Natural killer cell (primary cell): ENCODE measurements at regions not wholly inside any gene's neighbourhood (a gene's known extent, or its start where the extent isn't known, plus 50 kb on each side); places are given as distances from the start of the nearest gene placed in this dataset.

Experiments
- ATAC-seq, 3 donors: fragments of 150-1000 bp in 2 of 3; fragments of 200-7000 bp in 1 of 3; cut with Tn5 transposase; 1 replicate in 1 of 3; 2 replicates in 2 of 3; pipeline ENCODE4 v1.10.0; 2021; ENCODE audit warnings: mild to moderate bottlenecking in 2 of 3, moderate library complexity in 2 of 3
- DNase-seq, 2 donors: peaks; one replicate each; pipeline versions ENCODE4 v3.0.0 to v3.0.0-alpha.2; 2013 to 2021; ENCODE audit warnings: mixed read lengths in 1 of 2
- H3K27ac ChIP-seq: one replicate; pipeline ENCODE4 v1.5.1; 2013; ENCODE audit warnings: mild to moderate bottlenecking, low read length
- H3K27me3 ChIP-seq: one replicate; pipeline ENCODE4 v1.6.1; 2013; ENCODE audit warnings: low read length; ENCODE audit not compliant: control insufficient read depth, insufficient read depth
- H3K36me3 ChIP-seq: one replicate; pipeline ENCODE4 v1.6.1; 2013; ENCODE audit warnings: low read length; ENCODE audit not compliant: control insufficient read depth, insufficient read depth
- H3K4me1 ChIP-seq: one replicate; pipeline ENCODE4 v1.6.1; 2013; ENCODE audit warnings: low read length; ENCODE audit not compliant: control insufficient read depth, insufficient read depth
- H3K4me3 ChIP-seq: one replicate; pipeline ENCODE4 v1.5.1; 2013; ENCODE audit warnings: low read length
- H3K9me3 ChIP-seq: one replicate; pipeline ENCODE4 v1.6.1; 2013; ENCODE audit warnings: low read length; ENCODE audit not compliant: control insufficient read depth, insufficient read depth
- H3K27ac Mint-ChIP-seq, 2 donors: one replicate each; pipeline ENCODE4 v1.8.0; 2022; ENCODE audit warnings: mild to moderate bottlenecking in 2 of 2, mixed read lengths in 2 of 2, moderate library complexity in 1 of 2
- H3K27me3 Mint-ChIP-seq, 2 donors: one replicate each; pipeline ENCODE4 v1.8.0; 2022; ENCODE audit warnings: low read depth in 2 of 2, mixed read lengths in 2 of 2
- H3K36me3 Mint-ChIP-seq: one replicate; pipeline ENCODE4 v1.8.0; 2022; ENCODE audit warnings: mixed read lengths
- H3K4me1 Mint-ChIP-seq, 2 donors: one replicate each; pipeline ENCODE4 v1.8.0; 2022; ENCODE audit warnings: mixed read lengths in 2 of 2
- H3K4me3 Mint-ChIP-seq: one replicate; pipeline ENCODE4 v1.8.0; 2022; ENCODE audit warnings: mild to moderate bottlenecking, moderate library complexity, mixed read lengths
- H3K9me3 Mint-ChIP-seq, 2 donors: one replicate each; pipeline ENCODE4 v1.8.0; 2022; ENCODE audit warnings: mixed read lengths in 2 of 2
- WGBS: methylation state at CpG from one replicate; pipeline ENCODE4 v1.1.7; 2013; ENCODE audit warnings: missing lambda C conversion rate; ENCODE audit not compliant: insufficient coverage; 5-methylcytosine and 5-hydroxymethylcytosine counted together
- intact Hi-C: fragments of 100-400 bp; cut with micrococcal nuclease; formaldehyde crosslinking; loops from one replicate; pipeline ENCODE4 v1.14.2; 2022
- TF ChIP-seq, protein P1 (sequence below): fragments of 200-600 bp; IDR thresholded peaks from one replicate; pipeline ENCODE4 v1.8.0; 2022; ENCODE audit warnings: antibody characterized with exemption

DNA sequence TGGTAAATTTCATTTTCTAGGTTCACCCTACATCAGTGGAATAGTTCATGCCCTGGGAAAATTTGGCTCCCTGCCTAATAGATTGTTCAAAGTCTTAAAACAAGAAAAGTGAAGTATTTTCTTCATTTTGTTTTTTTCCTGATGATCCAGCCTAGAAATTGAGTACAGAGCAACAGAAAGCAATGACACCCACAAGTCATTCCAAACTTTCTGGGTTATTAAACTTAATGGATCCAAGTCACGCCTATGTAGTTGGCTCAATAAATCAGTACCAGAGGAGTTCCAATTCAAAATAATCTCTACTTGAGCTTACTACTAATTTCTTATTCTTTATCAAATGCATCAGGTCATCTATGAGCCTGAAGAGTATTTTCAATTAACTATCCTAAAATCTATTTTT, 937.6 kb upstream of the SLIT2 start:
- Histone ChIP-seq H3K36me3 (no peaks in the 10 kb centered on the region), H3K27me3 (no peaks in the 10 kb centered on the region), H3K27ac (no peak overlapping the region), H3K4me3 (no peak overlapping the region), H3K4me1 (no peaks in the 10 kb centered on the region), H3K9me3 (no peaks in the 10 kb centered on the region)
- Mint-ChIP-seq H3K36me3 (peaks cover 1% of the 10 kb centered on the region), H3K27ac (no peak overlapping the region), H3K27me3 (no peaks in the 10 kb centered on the region), H3K4me3 (no peak overlapping the region), H3K9me3 (peaks cover 9 to 18% of the 10 kb centered on the region in 2 donors), H3K4me1 (no peaks in the 10 kb centered on the region)
- 89% methylated on average over 1 of the region's 1 CpG for WGBS
- ATAC-seq (no peak), DNase-seq (no peak)
- intact Hi-C loops = no loop called here
- TF ChIP-seq, protein P1, sequence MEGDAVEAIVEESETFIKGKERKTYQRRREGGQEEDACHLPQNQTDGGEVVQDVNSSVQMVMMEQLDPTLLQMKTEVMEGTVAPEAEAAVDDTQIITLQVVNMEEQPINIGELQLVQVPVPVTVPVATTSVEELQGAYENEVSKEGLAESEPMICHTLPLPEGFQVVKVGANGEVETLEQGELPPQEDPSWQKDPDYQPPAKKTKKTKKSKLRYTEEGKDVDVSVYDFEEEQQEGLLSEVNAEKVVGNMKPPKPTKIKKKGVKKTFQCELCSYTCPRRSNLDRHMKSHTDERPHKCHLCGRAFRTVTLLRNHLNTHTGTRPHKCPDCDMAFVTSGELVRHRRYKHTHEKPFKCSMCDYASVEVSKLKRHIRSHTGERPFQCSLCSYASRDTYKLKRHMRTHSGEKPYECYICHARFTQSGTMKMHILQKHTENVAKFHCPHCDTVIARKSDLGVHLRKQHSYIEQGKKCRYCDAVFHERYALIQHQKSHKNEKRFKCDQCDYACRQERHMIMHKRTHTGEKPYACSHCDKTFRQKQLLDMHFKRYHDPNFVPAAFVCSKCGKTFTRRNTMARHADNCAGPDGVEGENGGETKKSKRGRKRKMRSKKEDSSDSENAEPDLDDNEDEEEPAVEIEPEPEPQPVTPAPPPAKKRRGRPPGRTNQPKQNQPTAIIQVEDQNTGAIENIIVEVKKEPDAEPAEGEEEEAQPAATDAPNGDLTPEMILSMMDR = no peak

DNA sequence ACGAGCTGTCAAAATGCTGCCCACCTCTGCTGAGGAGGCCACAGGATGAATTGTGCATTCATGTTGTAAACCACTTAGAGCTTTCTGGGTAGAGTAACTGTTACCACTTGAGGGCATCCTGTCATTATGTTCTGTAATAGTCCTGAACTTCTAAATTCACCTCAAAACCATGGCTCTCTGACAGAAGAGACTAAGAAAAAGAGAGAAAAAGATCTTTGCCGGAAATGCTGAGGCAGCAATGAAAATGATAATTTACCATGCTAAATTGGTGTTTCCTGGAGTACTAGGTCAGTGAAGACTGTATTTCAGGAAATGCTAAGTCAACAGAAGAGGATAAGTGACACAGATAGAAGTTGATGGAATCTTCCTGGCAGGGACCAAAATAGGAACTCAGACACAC, 942.3 kb upstream of the SLIT2 start:
- Mint-ChIP-seq H3K27me3 (no peaks in the 10 kb centered on the region), H3K27ac (no peak overlapping the region), H3K4me3 (no peak overlapping the region), H3K9me3 (peaks cover 12 to 25% of the 10 kb centered on the region in 2 donors), H3K4me1 (no peaks in the 10 kb centered on the region), H3K36me3 (peaks cover 13% of the 10 kb centered on the region)
- WGBS = 63% methylated on average over 2 of the region's 2 CpGs
- intact Hi-C loops = no loop called here
- no peak overlapping the region for H3K27ac ChIP-seq
- TF ChIP-seq, protein P1 = no peak
- H3K4me1 ChIP-seq = no peaks in the 10 kb centered on the region
- H3K4me3 ChIP-seq = no peak overlapping the region
- DNase-seq (no peak), ATAC-seq (no peak)
- H3K27me3 ChIP-seq = no peaks in the 10 kb centered on the region
- no peaks in the 10 kb centered on the region for H3K36me3 ChIP-seq
- no peaks in the 10 kb centered on the region for H3K9me3 ChIP-seq

DNA sequence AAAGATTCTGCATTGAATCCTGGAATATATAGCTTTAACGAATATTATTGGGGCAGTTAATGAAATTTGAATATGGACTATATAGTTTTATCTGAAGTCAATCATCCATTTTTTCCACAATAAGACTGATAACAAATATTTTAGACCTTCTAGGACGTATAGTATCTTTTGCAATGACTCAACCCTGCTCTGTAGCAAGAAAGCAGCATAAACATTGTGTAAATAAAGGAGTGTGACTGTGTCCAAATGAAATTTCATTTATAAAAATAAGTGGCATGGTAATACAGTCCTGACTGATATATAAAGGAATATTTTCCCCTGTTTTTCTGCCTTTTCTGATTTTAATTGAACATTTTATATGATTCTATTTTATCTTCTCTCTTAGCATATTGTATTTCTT, 947.7 kb upstream of the SLIT2 start:
- TF ChIP-seq, protein P1 = no peak
- H3K9me3 Mint-ChIP-seq = peaks cover 12 to 13% of the 10 kb centered on the region in 2 donors
- H3K36me3 Mint-ChIP-seq = peaks cover 10% of the 10 kb centered on the region
- no peaks in the 10 kb centered on the region for H3K27me3 Mint-ChIP-seq
- no peaks in the 10 kb centered on the region for H3K4me1 ChIP-seq
- H3K27ac Mint-ChIP-seq = no peak overlapping the region
- intact Hi-C loops = no loop called here
- no peak overlapping the region for H3K4me3 ChIP-seq
- no peaks in the 10 kb centered on the region for H3K27me3 ChIP-seq
- ATAC-seq (no peak), DNase-seq (no peak)
- no peaks in the 10 kb centered on the region for H3K9me3 ChIP-seq
- H3K4me3 Mint-ChIP-seq = no peak overlapping the region
- H3K4me1 Mint-ChIP-seq = no peaks in the 10 kb centered on the region
- no CpG with 5 or more reads among the region's 2 CpGs for WGBS
- H3K36me3 ChIP-seq = no peaks in the 10 kb centered on the region
- H3K27ac ChIP-seq = no peak overlapping the region

- intact Hi-C loops = no loop called here
- TF ChIP-seq, protein P1 = no peak
- no peak for DNase-seq
- Histone ChIP-seq H3K36me3 (no peaks in the 10 kb centered on the region), H3K4me3 (no peak overlapping the region), H3K27ac (no peak overlapping the region), H3K27me3 (no peaks in the 10 kb centered on the region), H3K9me3 (no peaks in the 10 kb centered on the region), H3K4me1 (no peaks in the 10 kb centered on the region)
- no peak overlapping the region for H3K27ac Mint-ChIP-seq
- WGBS = 83% methylated on average over 4 of the region's 4 CpGs
- H3K9me3 Mint-ChIP-seq = peaks cover 2 to 10% of the 10 kb centered on the region in 2 donors
- no peaks in the 10 kb centered on the region for H3K36me3 Mint-ChIP-seq
- no peaks in the 10 kb centered on the region for H3K4me1 Mint-ChIP-seq
- no peaks in the 10 kb centered on the region for H3K27me3 Mint-ChIP-seq
- H3K4me3 Mint-ChIP-seq = no peak overlapping the region
- ATAC-seq = no peak
Observed at GRCh38 chr4:19301527-19301926, 950.2 kb upstream of the SLIT2 start.
